ENCODE measurements at regions not wholly inside any gene's neighbourhood (a gene's known extent, or its start where the extent isn't known, plus 50 kb on each side); places are given as distances from the start of the nearest gene placed in this dataset.
"Not testable (repeated sequence)": the region's sequence is repeated elsewhere in the genome, so short reads cannot be mapped to it uniquely, and the experiment has no call there.

- no peaks in the 10 kb centered on the region for H3K79me2 ChIP-seq (ENCODE audit: low read length)
- H3K9me3 ChIP-seq (replicated peaks; ENCODE audit: insufficient read depth, low read length): no peaks in the 10 kb centered on the region
- TF ChIP-seq EZH2 (optimal IDR thresholded peaks at IDR 0.05; ENCODE audit: low read depth, low read length): no peak
- TF ChIP-seq CTCF (IDR thresholded peaks at IDR 0.05; ENCODE audit: low read length): no peak
- no peak for TF ChIP-seq EZH2phosphoT487 (IDR thresholded peaks at IDR 0.05; ENCODE audit: low read length)
- no peak overlapping the region for H2AFZ ChIP-seq (ENCODE audit: low read length)
- no peaks in the 10 kb centered on the region for H3K36me3 ChIP-seq (replicated peaks; ENCODE audit: insufficient read depth, low read length)
- H3K27ac ChIP-seq (ENCODE audit: low read length): no peak overlapping the region
- H3F3A ChIP-seq (ENCODE audit: insufficient read depth, low read length): no peaks in the 10 kb centered on the region
- H3K9ac ChIP-seq (ENCODE audit: low read length): no peak overlapping the region
- no peaks in the 10 kb centered on the region for H4K20me1 ChIP-seq (ENCODE audit: insufficient read depth, low read length)
- H3K4me1 ChIP-seq (ENCODE audit: low read length): no peaks in the 10 kb centered on the region
- no peak overlapping the region for H3K4me3 ChIP-seq (ENCODE audit: low read length)
- H3K4me2 ChIP-seq (ENCODE audit: low read depth, low read length): no peak overlapping the region
- no peaks in the 10 kb centered on the region for H3K9me2 ChIP-seq (replicated peaks; ENCODE audit: insufficient read depth, low read length)
- DNase-seq: no peak
- no peaks in the 10 kb centered on the region for H3K27me3 ChIP-seq (replicated peaks; ENCODE audit: insufficient read depth, low read length)
Observed at GRCh38 chr6:115060581-115060980, 717.8 kb upstream of the HS3ST5 start.

- H3K4me1 ChIP-seq (ENCODE audit: low read length): no peaks in the 10 kb centered on the region
- H3K9ac ChIP-seq (ENCODE audit: low read length): no peak overlapping the region
- H3K9me3 ChIP-seq (replicated peaks; ENCODE audit: insufficient read depth, low read length): no peaks in the 10 kb centered on the region
- H3K27ac ChIP-seq (ENCODE audit: low read length): no peak overlapping the region
- no peaks in the 10 kb centered on the region for H3K27me3 ChIP-seq (replicated peaks; ENCODE audit: insufficient read depth, low read length)
- 0 out of 2 replicates have a peak overlapping the region, but pooled peaks have one; percentile 8 for H2AFZ ChIP-seq (ENCODE audit: low read length)
- H3K79me2 ChIP-seq (ENCODE audit: low read length): no peaks in the 10 kb centered on the region
- H3K9me2 ChIP-seq (replicated peaks; ENCODE audit: insufficient read depth, low read length): no peaks in the 10 kb centered on the region
- TF ChIP-seq EZH2 (optimal IDR thresholded peaks at IDR 0.05; ENCODE audit: low read depth, low read length): no peak
- no peak for TF ChIP-seq EZH2phosphoT487 (IDR thresholded peaks at IDR 0.05; ENCODE audit: low read length)
- no peak for TF ChIP-seq CTCF (IDR thresholded peaks at IDR 0.05; ENCODE audit: low read length)
- H4K20me1 ChIP-seq (ENCODE audit: insufficient read depth, low read length): no peaks in the 10 kb centered on the region
- H3F3A ChIP-seq (ENCODE audit: insufficient read depth, low read length): no peaks in the 10 kb centered on the region
- H3K4me2 ChIP-seq (ENCODE audit: low read depth, low read length): no peak overlapping the region
- H3K36me3 ChIP-seq (replicated peaks; ENCODE audit: insufficient read depth, low read length): no peaks in the 10 kb centered on the region
- no peak overlapping the region for H3K4me3 ChIP-seq (ENCODE audit: low read length)
- DNase-seq: peak; percentile 7
Observed at GRCh38 chr6:115058414-115059211, 715.8 kb upstream of the HS3ST5 start.

- Histone ChIP-seq H3K4me3 (ENCODE audit: low read length) (no peak overlapping the region), H3K9ac (ENCODE audit: low read length) (no peak overlapping the region), H3K27ac (ENCODE audit: low read length) (no peak overlapping the region), H3K9me3 (replicated peaks; ENCODE audit: insufficient read depth, low read length) (no peaks in the 10 kb centered on the region), H3K4me2 (ENCODE audit: low read depth, low read length) (no peak overlapping the region), H3K27me3 (replicated peaks; ENCODE audit: insufficient read depth, low read length) (no peaks in the 10 kb centered on the region), H2AFZ (ENCODE audit: low read length) (no peak overlapping the region), H4K20me1 (ENCODE audit: insufficient read depth, low read length) (no peaks in the 10 kb centered on the region), H3K9me2 (replicated peaks; ENCODE audit: insufficient read depth, low read length) (no peaks in the 10 kb centered on the region), H3F3A (ENCODE audit: insufficient read depth, low read length) (no peaks in the 10 kb centered on the region), H3K4me1 (ENCODE audit: low read length) (no peaks in the 10 kb centered on the region), H3K79me2 (ENCODE audit: low read length) (no peaks in the 10 kb centered on the region), H3K36me3 (replicated peaks; ENCODE audit: insufficient read depth, low read length) (no peaks in the 10 kb centered on the region)
- no peak for TF ChIP-seq CTCF (IDR thresholded peaks at IDR 0.05; ENCODE audit: low read length)
- DNase-seq: no peak
Observed at GRCh38 chr6:115055579-115055978, 712.8 kb upstream of the HS3ST5 start.

- H4K20me1 ChIP-seq (ENCODE audit: insufficient read depth, low read length); H3K9me2 ChIP-seq (replicated peaks; ENCODE audit: insufficient read depth, low read length); H3K4me1 ChIP-seq (ENCODE audit: low read length); H3K27me3 ChIP-seq (replicated peaks; ENCODE audit: insufficient read depth, low read length); H3K9me3 ChIP-seq (replicated peaks; ENCODE audit: insufficient read depth, low read length); H3F3A ChIP-seq (ENCODE audit: insufficient read depth, low read length); H3K79me2 ChIP-seq (ENCODE audit: low read length); H3K27ac ChIP-seq (ENCODE audit: low read length); H3K36me3 ChIP-seq (replicated peaks; ENCODE audit: insufficient read depth, low read length); H2AFZ ChIP-seq (ENCODE audit: low read length); H3K4me2 ChIP-seq (ENCODE audit: low read depth, low read length); H3K4me3 ChIP-seq (ENCODE audit: low read length); H3K9ac ChIP-seq (ENCODE audit: low read length); DNase-seq: not testable (repeated sequence)
Observed at GRCh38 chr6:115054242-115054641, 711.4 kb upstream of the HS3ST5 start.
